Left renal pelvis (tissue), 4 donors: ENCODE measurements at regions not wholly inside any gene's neighbourhood (a gene's known extent, or its start where the extent isn't known, plus 50 kb on each side); places are given as distances from the start of the nearest gene placed in this dataset.

ENCODE experiments used
- DNase-seq, 4 donors: peaks; one replicate each; pipeline ENCODE4 v3.0.0-alpha.2; 2013; ENCODE audit warnings: low read depth in 4 of 4, low spot score in 3 of 4

DNA sequence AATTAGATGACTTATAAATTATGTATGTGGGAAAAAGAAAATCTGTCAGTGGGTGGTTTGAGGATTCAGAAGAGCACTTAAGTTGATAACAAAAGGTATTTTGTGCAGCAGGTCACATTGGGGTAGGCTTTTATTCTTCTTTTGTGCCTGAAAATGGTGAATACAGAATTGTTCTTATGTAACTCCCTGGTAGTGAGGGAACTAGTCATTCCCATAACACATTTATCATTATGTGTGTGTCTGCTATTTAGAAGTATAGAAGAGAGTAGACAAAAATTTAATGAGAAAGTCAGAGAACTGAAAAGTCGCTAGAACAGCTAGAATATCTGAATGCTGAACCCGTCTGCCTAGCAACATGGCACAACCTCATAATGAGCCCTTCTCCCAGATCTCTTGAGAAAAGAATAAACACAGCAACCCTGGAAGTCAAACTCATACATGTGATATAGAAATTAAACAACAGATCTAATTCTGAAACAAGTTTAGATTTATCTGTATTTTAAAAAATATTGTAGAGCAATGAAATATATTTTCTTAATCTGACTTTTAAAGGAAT lies 111.8 kb upstream of the EDNRB start:
- no peak for DNase-seq

DNA sequence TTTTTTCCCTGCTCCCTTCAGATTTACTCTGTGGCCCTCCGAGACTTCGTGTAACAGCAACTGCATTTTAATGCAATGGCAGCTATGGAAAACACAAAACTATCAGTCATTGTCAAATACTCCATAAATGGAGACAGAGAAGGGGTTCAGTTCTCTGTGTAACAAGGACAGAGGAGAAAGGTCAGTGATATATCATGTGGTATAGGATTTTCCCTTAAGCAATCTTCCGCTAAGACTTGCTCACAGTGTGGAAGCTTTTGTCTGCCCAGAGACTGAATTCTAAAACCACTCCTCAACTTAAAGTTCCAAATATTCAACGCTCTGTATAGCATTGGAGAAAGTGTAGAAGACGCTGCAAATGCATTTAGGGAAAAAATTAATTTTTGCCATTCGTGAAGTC lies 111.3 kb upstream of the EDNRB start:
- DNase-seq, result no peak

DNA sequence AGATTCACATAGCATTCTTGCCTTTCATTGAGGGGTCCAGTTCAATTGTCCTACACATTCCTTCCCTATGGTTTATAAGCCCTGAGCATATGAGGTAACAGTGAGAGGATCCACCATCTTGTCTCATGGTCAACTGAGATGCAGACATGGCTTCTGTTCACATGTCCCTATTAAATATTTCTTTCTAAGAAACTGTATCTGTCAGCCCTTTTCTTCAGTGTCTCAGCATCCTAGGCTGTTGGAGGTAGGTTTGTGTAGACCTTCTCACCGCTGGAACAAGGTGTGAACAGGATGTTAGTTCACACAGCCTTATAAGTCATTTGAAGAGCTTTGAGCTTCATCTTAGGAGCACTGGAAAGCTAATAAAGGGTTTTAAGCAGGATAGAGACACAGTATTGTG lies 110.3 kb upstream of the EDNRB start:
- no peak for DNase-seq

DNA sequence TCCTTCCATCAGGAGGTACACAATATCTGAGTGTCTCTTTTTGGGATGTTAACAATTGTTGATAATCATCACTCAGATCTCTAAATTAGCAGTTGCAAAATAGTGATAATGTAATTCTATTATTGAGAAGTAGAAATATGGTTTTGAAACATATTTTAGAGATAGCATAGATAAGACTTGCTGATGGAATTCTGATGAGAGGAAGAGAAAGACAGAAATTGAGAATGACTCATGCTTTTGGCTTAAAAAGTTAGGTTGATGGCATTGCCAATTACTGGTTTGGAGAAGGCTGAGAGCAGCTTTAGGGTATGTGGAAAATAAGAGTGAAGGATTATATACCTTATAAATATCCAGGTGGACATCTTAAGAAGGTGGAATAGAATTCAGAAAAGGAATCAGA lies 106.4 kb upstream of the EDNRB start:
- no peak for DNase-seq

DNA sequence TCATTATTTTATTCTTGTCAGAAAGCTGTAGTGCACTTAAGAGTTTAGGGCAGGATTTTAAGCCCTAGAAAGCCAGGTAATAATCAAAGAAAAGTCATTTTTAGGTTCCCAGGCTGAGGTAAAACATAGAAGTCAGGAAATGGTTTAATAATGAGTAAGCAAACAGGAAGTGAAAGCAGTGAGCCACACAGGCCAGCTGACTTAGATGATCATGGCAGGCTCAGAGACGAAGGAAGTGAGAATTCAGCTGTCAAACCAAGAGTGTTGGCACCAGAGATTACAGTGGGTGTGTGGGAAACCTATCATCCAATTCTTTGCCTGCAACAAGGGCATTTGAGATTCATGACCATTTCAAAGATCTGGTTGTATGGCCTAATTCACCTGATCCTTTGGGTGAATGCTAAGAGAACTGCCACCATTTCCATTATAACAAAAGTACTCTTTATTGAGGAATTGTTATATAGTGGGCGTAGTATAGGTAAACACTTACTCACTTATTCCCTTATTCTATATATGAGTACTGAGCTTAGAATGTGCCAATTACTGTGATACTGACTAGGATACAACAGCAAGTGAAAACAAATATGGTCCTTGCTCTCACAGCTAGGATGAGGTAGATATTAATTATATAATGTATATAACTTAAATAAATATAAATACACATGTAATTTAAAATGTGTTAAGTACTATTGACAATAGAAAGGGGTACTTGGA lies 103.7 kb upstream of the EDNRB start:
- DNase-seq, result no peak

DNA sequence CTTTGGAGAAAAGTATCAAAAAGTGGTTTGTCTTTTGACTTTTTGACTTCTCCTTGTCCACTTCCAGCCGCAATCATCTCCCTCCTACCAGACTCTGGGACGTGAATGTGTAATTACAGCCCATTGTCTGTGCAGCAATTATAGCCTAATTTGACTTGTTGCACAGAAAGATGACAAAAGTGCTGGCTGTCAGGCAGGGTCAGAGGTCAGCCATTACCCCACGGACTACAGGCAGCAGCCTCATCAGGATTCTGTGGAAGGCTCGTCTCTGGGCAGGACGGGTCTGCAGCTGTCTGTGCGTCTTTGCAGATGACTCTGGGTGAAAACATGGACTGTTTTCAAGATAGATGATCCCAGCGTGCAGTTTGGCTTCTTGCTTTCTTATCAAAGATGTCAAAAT lies 102.2 kb upstream of the EDNRB start:
- DNase-seq, result no peak

DNA sequence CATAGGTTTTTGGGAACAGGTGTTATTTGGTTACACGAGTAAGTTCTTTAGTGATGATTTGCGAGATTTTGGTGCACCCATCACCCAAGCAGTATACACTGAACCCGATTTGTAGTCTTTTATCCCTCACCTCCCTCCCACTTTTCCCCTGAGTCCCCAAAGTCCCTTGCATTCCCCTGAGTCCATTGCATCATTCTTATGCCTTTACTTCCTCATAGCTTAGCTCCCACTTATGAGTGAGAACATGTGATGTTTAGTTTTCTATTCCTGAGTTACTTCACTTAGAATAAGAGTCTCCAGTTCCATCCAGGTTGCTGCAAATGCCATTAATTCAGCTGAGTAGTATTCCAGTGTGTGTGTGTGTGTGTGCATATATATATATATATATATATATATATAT lies 97.2 kb upstream of the EDNRB start:
- no peak for DNase-seq

DNA sequence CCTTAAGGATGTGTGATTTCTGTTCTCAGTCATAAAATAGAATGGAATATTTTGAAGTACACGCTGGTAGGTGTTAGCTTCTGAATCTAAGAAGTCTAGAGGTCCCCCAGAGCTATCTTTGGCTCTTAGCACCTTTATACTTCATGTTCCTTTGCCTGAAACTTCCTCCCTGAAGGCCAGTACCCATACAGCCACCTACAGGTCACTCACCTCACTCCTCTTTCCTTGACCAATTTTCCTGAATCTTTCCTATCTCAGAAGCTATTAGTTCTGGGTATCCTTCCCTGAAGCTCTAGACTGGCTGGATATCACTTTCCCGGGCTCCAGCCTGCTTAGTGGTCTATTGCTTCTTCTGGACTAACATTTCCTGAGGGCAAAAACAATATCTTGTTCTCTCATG lies 93.4 kb upstream of the EDNRB start:
- DNase-seq, result no peak

DNA sequence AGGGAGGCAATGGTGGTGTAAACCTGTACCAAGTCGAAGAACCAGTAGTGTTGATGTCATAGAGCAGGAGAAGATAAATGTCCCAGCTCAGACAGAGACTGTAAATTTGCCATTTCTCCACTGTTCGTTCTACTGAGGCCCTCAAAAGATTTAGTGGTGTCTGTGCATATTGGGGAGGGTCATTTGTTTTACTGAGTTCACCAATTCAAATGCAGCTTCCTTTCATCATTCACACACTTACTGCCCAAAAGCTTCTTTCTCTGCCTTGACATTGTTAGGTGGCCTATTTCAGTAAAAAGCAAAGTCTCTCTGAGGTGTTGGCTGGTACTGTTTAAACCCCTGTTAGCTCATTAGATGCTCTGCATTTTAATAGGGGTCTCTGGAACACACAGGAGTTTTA lies 86.2 kb upstream of the EDNRB start:
- DNase-seq, result no peak

DNA sequence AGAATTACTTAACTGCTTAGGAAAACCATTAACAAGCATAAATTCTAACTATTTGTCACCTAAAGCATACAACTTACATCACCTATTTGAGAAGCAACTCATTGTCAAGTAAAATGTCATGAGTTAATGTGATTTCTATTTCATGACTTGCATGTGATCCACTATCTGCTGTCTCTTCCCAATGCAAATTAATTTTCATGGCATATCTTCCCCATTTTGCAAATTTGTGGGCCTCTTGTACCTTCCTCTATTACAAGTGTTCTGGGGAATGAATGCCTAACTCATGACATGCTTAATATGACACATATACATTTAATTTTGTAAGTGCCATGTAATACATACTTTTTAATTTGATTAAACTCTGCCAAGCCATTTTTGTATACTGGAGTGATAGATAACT lies 81.1 kb upstream of the EDNRB start:
- no peak for DNase-seq

DNA sequence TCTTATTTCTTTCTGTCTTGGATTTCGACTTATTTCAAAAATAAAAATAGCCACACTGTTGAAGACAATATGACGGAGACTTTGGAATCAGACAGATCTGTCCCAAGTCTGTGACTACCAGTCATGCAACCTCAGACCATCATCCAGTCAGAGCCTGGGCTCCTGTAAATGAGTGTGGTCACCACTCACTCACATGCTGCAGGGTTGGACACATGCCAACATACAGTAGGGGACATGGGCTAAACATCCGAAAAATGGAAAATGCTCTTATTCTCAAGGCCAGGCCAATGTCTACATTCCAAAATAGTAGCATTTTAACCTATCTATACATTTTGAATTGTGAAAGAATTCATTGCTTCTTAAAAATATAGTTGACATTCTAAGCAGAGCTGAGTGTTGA lies 75.5 kb upstream of the EDNRB start:
- DNase-seq, result no peak

DNA sequence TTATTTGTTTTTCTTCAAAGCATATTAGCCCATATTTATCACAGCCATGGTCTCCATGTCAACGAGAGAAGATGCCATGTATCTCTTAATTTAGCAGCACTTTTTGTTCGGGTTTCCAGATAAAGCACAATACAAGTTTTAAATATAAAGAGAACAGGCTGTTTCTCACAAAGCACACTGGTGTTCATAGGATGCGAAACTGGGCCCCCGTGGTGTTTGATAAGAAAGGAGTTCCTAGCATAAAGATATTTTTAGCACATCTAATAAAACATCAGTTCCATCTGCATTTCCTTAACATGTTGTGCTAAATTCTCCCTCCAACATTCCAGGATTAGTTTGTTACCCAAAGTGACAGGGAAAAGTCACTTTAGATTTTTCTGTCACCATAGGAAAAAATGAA lies 72.4 kb upstream of the EDNRB start:
- no peak for DNase-seq

DNA sequence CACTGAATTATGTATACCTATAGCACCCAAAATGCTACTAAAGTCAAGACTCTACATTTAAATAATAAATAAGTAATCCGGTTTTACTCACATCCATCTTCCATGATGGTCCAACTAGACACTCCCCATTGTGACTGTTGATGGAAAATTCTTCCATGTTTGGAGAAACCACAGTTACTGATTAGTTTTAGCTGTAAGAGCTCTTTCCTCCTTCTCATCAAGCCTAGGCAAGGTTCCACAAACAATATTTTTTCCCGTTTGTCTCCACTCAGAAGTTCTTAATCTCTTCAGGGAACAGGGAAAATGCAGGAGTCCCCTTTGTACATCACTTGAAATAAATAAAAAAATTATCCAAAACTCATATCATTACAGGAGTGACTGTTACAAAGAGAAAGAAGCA lies 70.7 kb upstream of the EDNRB start:
- DNase-seq, result no peak

DNA sequence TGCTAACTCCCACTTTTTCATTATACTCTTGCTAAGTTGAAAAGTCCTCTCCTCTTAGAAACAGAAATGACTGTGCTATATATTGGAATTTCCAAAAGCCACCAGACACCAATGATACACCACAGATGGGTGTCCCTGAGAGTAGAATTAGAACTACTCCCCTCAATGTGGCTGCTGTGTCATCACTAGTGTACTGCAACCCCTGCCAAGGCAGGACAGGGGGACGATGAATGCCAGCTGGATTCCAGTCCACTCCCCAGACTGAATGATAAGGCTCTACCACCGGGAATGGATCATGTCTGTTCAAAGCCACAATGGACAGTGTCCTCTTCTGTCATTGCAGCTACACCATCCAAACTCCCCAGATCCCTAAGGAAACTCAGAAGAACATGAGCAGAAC lies 69.7 kb upstream of the EDNRB start:
- no peak for DNase-seq

DNA sequence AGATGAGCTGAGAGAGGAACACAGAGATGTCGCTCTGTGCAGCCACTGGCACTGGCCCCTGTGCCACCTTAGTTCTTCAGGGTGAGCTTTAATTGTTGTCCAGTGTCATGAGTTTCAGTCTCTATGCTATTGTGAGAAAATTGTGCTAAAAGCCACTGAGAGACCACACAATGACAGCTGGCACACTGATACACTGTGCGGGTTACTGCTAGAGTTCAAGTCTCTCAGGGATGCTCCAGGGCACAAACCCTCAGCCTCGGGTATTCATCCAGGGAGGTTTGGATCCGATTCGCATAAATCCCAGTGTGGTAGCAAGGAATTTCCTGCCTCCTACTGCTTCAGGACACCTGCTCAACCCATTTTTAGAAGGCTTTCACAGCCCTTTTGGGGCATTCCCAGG lies 68.1 kb upstream of the EDNRB start:
- DNase-seq, result no peak

DNA sequence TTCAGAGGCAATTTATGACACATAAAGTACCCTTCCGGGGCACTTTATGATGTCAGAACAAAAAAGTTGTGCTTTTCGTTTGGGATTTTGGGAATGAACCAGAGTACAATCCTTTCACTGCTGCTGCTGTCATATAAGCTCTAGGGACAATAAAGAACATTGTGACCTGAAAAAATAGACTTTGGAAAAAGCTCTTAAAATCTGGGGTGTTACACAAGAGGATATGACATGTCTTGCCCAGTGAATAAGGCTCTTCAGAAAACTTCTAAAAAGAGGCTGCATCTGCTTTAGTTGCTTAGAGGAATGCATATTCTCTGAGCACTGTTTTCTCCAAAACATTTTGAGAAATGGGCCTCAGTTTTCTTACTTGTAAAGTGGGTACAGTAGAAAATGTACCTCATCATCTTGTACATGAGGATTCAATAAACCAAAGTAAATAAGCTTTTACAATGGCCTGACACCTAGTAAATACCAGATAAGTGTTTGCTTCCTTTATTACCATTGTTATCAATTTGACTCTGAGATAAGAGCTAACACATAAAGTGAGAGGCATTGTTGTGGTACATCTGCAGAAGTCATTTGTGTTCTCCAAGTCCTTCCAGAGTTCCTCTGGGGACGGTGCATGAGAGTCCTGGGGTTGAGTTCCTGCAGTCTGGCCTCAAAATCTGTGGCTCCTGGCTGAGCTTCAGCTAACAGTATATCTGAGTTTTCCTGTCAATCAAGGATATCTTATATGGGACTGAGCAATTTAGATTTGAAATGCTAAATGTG lies 67.4 kb upstream of the EDNRB start:
- DNase-seq, result no peak

DNA sequence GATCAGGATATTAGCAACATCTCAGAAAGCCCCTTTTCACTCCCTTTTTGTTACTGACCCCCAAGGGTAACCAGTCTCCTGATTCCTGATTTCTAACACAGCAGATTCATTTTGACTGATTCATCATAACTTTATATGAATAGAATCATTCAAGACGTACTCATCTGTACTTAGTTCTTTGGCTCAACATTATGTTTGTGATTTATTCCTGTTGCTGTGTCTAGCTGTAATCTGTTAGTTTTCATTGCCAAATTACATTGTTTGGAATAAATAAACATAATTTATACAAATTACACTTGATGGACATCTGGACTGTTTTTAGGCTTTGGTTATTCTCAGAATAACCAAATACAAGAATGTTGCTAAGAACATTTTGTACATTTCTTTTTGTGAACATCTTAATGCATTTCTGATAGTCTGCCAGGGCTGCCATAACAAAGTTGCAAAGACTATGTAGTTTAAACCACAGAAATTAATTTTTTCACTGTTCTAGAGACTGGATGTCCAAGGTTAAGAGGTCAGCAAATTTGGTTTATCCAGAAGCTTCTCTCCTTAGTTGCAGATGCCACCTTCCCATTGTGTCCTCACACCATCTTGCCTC lies 62.8 kb upstream of the EDNRB start:
- no peak for DNase-seq

DNA sequence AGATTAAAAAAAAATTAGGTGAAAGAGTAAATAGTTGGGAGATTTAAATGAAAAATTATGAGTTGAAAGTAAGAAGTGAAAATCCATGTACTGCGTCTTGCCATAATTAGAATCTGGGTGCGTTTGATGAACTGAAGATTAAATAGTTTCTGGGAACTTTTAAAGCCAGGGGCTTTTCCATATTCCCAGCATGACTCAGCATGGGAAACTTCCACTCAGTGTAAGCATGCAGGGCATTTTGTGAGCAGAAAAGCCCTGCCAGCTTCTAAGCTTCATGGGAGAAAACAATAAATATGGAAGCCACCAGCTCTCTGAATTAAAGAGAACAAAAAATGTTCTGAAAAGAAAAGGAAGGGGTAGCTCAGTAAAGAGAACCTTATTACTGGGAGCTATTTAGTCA lies 62.0 kb upstream of the EDNRB start:
- DNase-seq, result no peak

DNA sequence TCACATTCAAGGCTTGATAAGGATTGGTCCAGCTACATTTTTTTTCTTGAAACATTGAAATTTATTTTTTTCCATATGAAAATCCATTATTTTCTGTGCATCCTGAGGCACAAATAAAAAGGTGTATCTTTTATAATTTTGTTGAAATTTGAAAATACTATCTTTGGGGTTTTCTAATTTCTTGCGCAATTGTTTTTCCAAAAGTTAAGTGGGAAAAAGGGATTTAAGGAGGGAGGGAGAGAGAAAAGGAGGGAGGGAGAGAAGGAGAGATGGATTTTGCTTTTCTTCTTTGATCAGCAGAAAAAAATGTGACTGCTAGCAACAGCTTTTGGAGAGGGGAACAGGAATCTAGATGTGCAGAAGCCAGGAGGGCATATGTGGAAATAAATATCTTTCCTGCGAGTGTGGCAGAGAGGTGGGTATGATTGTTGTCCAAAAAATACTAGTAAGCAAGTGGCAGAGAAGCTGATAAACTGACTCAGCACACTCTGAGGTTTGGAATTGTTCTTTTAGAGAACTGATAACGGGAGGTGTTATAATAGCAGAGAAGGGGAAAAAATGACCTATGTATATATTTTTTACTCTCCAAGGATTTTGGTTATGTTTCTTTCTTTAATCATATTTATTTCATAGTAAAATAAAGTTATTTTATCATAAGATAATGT lies 61.2 kb upstream of the EDNRB start:
- no peak for DNase-seq

DNA sequence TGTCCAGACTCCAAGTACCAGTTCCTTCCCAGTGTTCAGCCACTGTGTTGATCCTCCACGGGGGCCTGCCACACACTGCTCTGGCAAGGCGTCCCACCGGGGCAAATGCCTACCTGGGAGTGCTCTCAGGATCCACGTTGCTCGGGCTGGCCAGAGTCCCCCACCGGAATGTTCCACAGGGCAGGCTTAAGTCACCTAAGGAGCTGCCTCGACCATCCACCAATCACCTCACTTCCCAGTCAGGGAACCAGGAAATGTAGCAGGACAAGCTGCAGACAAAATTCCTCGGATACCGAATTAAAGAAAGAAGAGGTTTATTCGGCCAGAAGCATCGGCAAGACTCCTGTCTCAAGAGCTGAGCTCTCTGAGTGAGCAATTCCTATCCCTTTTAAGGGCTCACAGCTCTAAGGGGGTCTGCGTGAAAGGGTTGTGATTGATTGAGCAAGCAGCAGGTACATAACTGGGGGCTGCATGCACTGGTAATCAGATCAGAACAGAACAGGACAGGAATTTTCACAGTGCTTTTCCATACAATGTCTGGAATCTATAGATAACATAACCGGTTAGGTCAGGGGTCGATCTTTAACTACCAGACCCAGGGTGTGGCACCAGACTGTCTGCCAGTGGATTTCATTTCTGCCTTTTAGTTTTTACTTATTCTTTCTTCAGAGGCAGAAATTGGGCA lies 56.9 kb upstream of the EDNRB start:
- no peak for DNase-seq

DNA sequence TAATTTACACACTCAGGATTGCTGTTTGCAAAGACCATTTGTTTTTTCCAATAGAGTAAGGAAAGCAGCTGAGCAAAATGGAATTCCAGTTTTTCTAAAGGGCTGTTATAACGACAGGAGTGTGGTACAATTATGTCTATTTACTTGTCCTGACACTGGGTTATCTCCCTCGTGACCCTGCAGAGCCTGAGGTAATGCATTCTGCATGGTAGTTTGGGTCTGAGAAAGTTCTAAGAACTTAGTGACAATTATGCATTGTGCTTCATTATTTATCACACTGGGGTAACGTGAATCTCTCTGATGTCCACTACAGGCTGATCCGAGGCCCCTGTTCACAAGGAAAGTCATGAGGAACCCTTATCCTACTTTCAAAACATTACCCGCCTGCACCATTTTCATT lies 50.7 kb upstream of the EDNRB start:
- no peak for DNase-seq
